Ectodermal cell (in vitro differentiated cells): ENCODE measurements at regions not wholly inside any gene's neighbourhood (a gene's known extent, or its start where the extent isn't known, plus 50 kb on each side); places are given as distances from the start of the nearest gene placed in this dataset.
"Not testable (repeated sequence)": the region's sequence is repeated elsewhere in the genome, so short reads cannot be mapped to it uniquely, and the experiment has no call there.

Source experiments
- H3K27ac ChIP-seq: 2 replicates; pipeline ENCODE4 v1.7.0; 2013; ENCODE audit warnings: mild to moderate bottlenecking, low read depth, low read length; ENCODE audit not compliant: insufficient read depth, poor library complexity, severe bottlenecking
- H3K27me3 ChIP-seq: 2 replicates; pipeline ENCODE4 v1.7.0; 2013; ENCODE audit warnings: mild to moderate bottlenecking, low read length; ENCODE audit not compliant: insufficient read depth, control insufficient read depth, poor library complexity, severe bottlenecking
- H3K36me3 ChIP-seq: one replicate; pipeline ENCODE4 v1.7.0; 2013; ENCODE audit warnings: low read length; ENCODE audit not compliant: control insufficient read depth, insufficient read depth
- H3K4me1 ChIP-seq: one replicate; pipeline ENCODE4 v1.7.0; 2013; ENCODE audit warnings: low read length; ENCODE audit not compliant: control insufficient read depth, insufficient read depth
- H3K4me3 ChIP-seq: 2 replicates; pipeline ENCODE4 v1.7.0; 2013; ENCODE audit warnings: low read depth, low read length, control low read depth; ENCODE audit not compliant: insufficient read depth
- H3K9me3 ChIP-seq: 2 replicates; pipeline ENCODE4 v1.7.0; 2013; ENCODE audit warnings: mild to moderate bottlenecking, low read length, moderate library complexity; ENCODE audit not compliant: control insufficient read depth
- WGBS, 2 experiments: methylation state at CpG; one replicate each; pipeline ENCODE4 v1.1.7; 2013; ENCODE audit warnings: missing lambda C conversion rate in 2 of 2; 5-methylcytosine and 5-hydroxymethylcytosine counted together

- Histone ChIP-seq H3K9me3 (no peaks in the 10 kb centered on the region), H3K27ac (no peak overlapping the region), H3K36me3 (no peaks in the 10 kb centered on the region), H3K4me1 (peaks cover 5% of the 10 kb centered on the region), H3K27me3 (no peaks in the 10 kb centered on the region), H3K4me3 (no peak overlapping the region)
- 91 to 93% methylated on average over 29 of the region's 29 CpGs for WGBS, 2 experiments
These were observed 167.4 kb downstream of the KIF26A start for GRCh38 chr14:104305511-104306449.

GRCh38 chr14:104306450-104307040 lies 168.2 kb downstream of the KIF26A start:
- no peaks in the 10 kb centered on the region for H3K36me3 ChIP-seq
- H3K9me3 ChIP-seq: peaks cover 2% of the 10 kb centered on the region
- no peak overlapping the region for H3K27ac ChIP-seq
- peaks cover 5% of the 10 kb centered on the region for H3K4me1 ChIP-seq
- 75 to 77% methylated on average over 17 of the region's 17 CpGs for WGBS, 2 experiments
- H3K4me3 ChIP-seq: no peak overlapping the region
- H3K27me3 ChIP-seq: no peaks in the 10 kb centered on the region

GRCh38 chr14:104307246-104307626 lies 168.8 kb downstream of the KIF26A start:
- no peaks in the 10 kb centered on the region for H3K36me3 ChIP-seq
- peaks cover 5% of the 10 kb centered on the region for H3K4me1 ChIP-seq
- no peaks in the 10 kb centered on the region for H3K27me3 ChIP-seq
- WGBS, 2 experiments: 76 to 83% methylated on average over 7 of the region's 7 CpGs
- H3K9me3 ChIP-seq: peaks cover 2% of the 10 kb centered on the region
- H3K4me3 ChIP-seq: no peak overlapping the region
- no peak overlapping the region for H3K27ac ChIP-seq

DNA sequence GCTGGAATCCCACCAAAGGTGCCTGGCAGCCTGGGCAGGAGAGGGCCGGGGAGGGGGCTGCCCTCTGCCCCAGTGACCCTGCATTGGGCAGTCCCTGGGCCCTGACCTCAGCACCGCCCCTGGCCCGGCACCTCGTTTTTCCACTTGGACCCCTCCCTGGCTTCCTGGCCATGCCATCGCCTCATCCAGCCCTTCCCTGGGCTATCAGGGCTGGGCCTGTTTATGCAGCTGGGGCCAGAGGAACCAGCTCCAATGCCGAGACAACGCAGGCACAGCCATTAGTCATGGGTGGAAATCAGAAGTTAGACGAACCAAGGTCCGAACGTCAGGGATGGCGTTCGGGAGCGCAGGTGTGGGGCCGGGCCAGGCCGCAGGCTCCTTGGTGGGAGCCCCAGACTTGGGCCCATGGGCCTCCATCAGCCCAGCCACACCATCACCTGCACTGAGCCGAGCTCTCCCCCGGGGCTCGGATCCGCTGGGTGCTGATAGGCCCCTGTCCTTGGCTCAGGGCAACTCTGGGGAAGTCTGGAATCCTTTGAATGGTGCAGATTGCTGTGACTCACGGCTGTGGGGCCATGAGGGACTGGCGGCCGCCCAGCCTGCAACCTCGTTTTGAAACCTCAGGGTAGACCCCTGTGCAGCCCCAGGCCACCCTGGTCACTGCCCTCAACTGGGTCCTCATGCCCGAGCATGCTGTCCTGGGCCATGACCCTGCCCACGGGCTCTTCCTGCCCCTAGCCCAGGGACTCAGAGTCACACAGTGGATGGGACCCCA lies 169.4 kb downstream of the KIF26A start:
- H3K27ac ChIP-seq: no peak overlapping the region
- 92 to 94% methylated on average over 25 of the region's 25 CpGs for WGBS, 2 experiments
- H3K36me3 ChIP-seq: no peaks in the 10 kb centered on the region
- H3K9me3 ChIP-seq: peaks cover 5% of the 10 kb centered on the region
- H3K4me1 ChIP-seq: peaks cover 5% of the 10 kb centered on the region
- no peaks in the 10 kb centered on the region for H3K27me3 ChIP-seq
- no peak overlapping the region for H3K4me3 ChIP-seq

DNA sequence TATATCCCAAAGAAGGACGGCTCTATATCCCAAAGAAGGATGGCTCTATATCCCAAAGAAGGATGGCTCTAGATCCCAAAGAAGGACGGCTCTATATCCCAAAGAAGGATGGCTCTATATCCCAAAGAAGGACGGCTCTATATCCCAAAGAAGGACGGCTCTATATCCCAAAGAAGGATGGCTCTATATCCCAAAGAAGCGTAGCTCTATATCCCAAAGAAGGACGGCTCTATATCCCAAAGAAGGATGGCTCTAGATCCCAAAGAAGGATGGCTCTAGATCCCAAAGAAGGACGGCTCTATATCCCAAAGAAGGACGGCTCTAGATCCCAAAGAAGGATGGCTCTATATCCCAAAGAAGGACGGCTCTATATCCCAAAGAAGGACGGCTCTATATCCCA lies 170.1 kb downstream of the KIF26A start:
- H3K4me1 ChIP-seq, H3K9me3 ChIP-seq, H3K4me3 ChIP-seq, H3K36me3 ChIP-seq, H3K27ac ChIP-seq, H3K27me3 ChIP-seq: not testable (repeated sequence)
- WGBS, 2 experiments: 84 to 85% methylated on average over 10 of the region's 10 CpGs

DNA sequence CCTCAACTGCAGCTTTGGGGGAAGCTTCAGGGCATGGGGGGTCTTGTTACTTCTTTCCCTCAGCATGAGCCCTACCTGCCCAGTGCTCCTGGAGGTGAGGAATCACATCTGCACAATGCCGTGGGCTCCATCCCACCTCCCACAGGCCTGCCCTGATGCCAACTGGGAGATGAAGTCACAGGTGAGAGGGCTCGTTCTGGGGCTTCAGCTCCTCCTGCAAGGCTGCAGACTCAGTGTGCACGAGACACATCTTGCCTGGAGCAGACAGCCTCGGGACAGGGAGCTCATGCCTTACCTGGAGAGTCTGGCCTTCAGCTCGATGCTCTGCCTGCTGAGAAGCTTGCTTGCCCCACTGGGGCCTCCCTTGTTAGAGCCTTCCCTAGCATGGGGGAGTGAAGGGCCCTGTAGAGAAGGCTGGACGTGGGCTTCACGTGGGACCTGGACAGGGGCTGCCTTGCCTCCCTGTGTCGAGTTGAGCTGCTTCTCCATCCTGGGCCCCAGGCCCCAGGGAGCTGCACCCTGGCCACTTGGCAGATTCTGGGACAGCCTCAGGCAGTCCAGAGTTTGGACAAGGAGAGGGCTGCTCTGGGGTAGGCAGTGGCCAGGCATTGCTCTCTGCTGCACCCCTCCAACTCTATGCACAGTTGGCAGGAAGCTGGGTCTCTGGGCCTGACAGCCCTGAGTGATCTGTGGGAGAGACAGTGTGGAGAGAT lies 171.4 kb downstream of the KIF26A start:
- WGBS, 2 experiments: 88 to 93% methylated on average over 8 of the region's 8 CpGs

DNA sequence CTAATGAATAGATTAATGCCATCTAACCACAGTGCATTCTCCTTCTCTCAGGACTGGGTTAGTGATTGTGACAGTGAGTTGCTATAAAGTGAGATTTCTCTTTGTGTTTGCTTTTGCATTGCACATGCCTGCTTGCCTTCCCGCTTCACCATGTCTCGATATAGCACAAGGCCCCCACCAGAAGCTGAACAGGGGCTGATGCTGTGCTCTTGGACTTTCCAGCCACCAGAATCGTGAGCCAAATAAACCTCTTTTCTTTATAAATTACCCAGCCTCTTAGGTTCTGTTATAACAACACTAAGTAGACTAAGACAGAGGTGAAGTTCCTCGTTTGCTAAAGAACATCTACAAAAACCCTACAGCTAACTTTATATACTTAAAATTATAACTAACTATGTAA lies 173.0 kb downstream of the KIF26A start:
- Histone ChIP-seq H3K4me3 (no peak overlapping the region), H3K4me1 (peaks cover 2% of the 10 kb centered on the region), H3K27ac (no peak overlapping the region), H3K9me3 (peaks cover 5% of the 10 kb centered on the region), H3K27me3 (no peaks in the 10 kb centered on the region), H3K36me3 (no peaks in the 10 kb centered on the region)
- 65 to 70% methylated on average over 4 of the region's 4 CpGs for WGBS, 2 experiments

More for the DNA sequence above, 171.4 kb downstream of the KIF26A start:
- H3K4me1 ChIP-seq: peaks cover 5% of the 10 kb centered on the region
- H3K27me3 ChIP-seq: no peaks in the 10 kb centered on the region
- peaks cover 5% of the 10 kb centered on the region for H3K9me3 ChIP-seq
- no peak overlapping the region for H3K27ac ChIP-seq
- no peaks in the 10 kb centered on the region for H3K36me3 ChIP-seq
- no peak overlapping the region for H3K4me3 ChIP-seq

- Histone ChIP-seq H3K4me3 (no peak overlapping the region), H3K27ac (no peak overlapping the region), H3K36me3 (no peaks in the 10 kb centered on the region), H3K27me3 (no peaks in the 10 kb centered on the region), H3K4me1 (no peaks in the 10 kb centered on the region), H3K9me3 (peaks cover 5% of the 10 kb centered on the region)
- 87 to 93% methylated on average over 4 of the region's 4 CpGs for WGBS, 2 experiments
These were observed 175.3 kb downstream of the KIF26A start for GRCh38 chr14:104313674-104314073.

- no peak overlapping the region for H3K4me3 ChIP-seq
- no peak overlapping the region for H3K27ac ChIP-seq
- 91 to 93% methylated on average over 19 of the region's 19 CpGs for WGBS, 2 experiments
- no peaks in the 10 kb centered on the region for H3K4me1 ChIP-seq
- no peaks in the 10 kb centered on the region for H3K27me3 ChIP-seq
- peaks cover 5% of the 10 kb centered on the region for H3K9me3 ChIP-seq
- no peaks in the 10 kb centered on the region for H3K36me3 ChIP-seq
These were observed 176.0 kb downstream of the KIF26A start for GRCh38 chr14:104314251-104314941.
